Peyer's patch (tissue), 4 donors: ENCODE measurements at regions not wholly inside any gene's neighbourhood (a gene's known extent, or its start where the extent isn't known, plus 50 kb on each side); places are given as distances from the start of the nearest gene placed in this dataset.

Source experiments
- DNase-seq, 3 donors: peaks; one replicate each; pipeline ENCODE4 v3.0.0-alpha.2; 2017 to 2019
- H3K27ac ChIP-seq, 4 donors: fragments of 200-600 bp; sonication (generic); one replicate each; pipeline ENCODE4 v1.5.1; 2016 to 2019
- H3K27me3 ChIP-seq, 2 donors: fragments of 200-600 bp; sonication (generic); one replicate each; pipeline ENCODE4 v1.5.1; 2019
- H3K36me3 ChIP-seq, 3 donors: fragments of 200-600 bp; sonication (generic); one replicate each; pipeline ENCODE4 v1.5.1; 2016 to 2019
- H3K4me1 ChIP-seq, 4 donors: fragments of 200-600 bp; sonication (generic); one replicate each; pipeline ENCODE4 v1.5.1; 2016 to 2019
- H3K4me3 ChIP-seq, 4 donors: fragments of 200-600 bp; sonication (generic); 1 replicate in 3 of 4; 2 replicates in 1 of 4; pipeline ENCODE4 v1.5.1; 2016 to 2019; ENCODE audit warnings: mild to moderate bottlenecking in 1 of 4
- H3K9me3 ChIP-seq, 4 donors: fragments of 200-600 bp; sonication (generic); one replicate each; pipeline ENCODE4 v1.5.1; 2016 to 2019; ENCODE audit warnings: mild to moderate bottlenecking in 1 of 4
- POLR2A ChIP-seq, 2 donors: fragments of 450-650 bp; IDR thresholded peaks; one replicate each; pipeline ENCODE4 v1.5.1; 2017; ENCODE audit warnings: antibody characterized with exemption in 2 of 2, mild to moderate bottlenecking in 2 of 2, moderate library complexity in 2 of 2
- TF ChIP-seq, protein P1 (sequence below), 6 experiments: fragments of 450-650 bp in 4 of 6; fragments of 200-600 bp in 2 of 6; sonication (generic) in 1 of 6; IDR thresholded peaks; one replicate each; pipeline ENCODE4 v1.5.1; 2017 to 2019; ENCODE audit warnings: antibody characterized with exemption in 6 of 6, mild to moderate bottlenecking in 3 of 6, moderate library complexity in 1 of 6

DNA sequence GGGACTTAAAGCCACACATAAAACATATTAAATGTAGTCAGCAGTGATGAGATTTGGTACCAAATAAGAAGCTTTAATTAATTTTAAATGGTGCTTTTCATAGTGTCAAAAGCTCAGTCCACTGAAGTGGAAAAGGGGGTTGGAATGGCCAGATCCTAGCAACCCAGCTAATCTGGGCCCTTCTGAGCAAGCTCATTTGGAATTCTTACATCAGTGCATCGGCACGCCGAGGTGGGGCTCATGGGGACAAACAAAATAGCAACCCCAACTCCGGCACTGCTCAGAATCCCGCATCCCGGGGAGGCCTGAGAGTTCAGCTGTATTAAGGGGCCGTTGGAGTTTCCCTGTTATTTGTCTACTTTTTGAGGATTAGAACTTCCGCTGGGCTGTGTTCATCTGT is 526.4 kb downstream of the SOX2 start:
- no peaks in the 10 kb centered on the region for H3K36me3 ChIP-seq
- H3K9me3 ChIP-seq, result no peaks in the 10 kb centered on the region
- H3K4me3 ChIP-seq, result no peak overlapping the region
- no peak for TF ChIP-seq POLR2A (IDR thresholded peaks at IDR 0.05)
- TF ChIP-seq, protein P1, sequence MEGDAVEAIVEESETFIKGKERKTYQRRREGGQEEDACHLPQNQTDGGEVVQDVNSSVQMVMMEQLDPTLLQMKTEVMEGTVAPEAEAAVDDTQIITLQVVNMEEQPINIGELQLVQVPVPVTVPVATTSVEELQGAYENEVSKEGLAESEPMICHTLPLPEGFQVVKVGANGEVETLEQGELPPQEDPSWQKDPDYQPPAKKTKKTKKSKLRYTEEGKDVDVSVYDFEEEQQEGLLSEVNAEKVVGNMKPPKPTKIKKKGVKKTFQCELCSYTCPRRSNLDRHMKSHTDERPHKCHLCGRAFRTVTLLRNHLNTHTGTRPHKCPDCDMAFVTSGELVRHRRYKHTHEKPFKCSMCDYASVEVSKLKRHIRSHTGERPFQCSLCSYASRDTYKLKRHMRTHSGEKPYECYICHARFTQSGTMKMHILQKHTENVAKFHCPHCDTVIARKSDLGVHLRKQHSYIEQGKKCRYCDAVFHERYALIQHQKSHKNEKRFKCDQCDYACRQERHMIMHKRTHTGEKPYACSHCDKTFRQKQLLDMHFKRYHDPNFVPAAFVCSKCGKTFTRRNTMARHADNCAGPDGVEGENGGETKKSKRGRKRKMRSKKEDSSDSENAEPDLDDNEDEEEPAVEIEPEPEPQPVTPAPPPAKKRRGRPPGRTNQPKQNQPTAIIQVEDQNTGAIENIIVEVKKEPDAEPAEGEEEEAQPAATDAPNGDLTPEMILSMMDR (IDR thresholded peaks at IDR 0.05), result no peak
- DNase-seq, result no peak
- no peak overlapping the region for H3K27ac ChIP-seq
- H3K4me1 ChIP-seq, result peaks cover 0 to 5% (median 0%) of the 10 kb centered on the region in 4 donors
- no peaks in the 10 kb centered on the region for H3K27me3 ChIP-seq

DNA sequence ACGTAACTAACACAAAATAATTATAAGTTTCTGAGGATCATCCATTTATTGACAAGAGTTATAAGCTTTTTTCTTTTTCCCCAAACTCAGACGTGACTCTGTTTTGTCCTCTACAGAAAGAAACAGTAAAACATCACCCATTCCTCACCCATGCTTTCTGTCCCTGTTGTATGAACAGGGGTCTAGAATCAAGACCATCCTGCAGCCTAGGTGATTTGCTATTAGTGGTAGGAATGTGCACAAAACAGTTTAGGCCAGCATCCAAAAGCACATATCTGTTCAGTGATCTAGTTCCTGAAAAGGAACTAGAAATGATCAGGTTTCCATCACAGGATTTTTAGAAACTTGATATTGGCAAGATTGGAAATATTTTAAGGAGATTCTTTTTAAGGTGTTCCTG is 527.6 kb downstream of the SOX2 start:
- TF ChIP-seq, protein P1 (IDR thresholded peaks at IDR 0.05), result no peak
- TF ChIP-seq POLR2A (IDR thresholded peaks at IDR 0.05), result no peak
- H3K9me3 ChIP-seq, result no peaks in the 10 kb centered on the region
- DNase-seq, result no peak
- no peak overlapping the region for H3K4me3 ChIP-seq
- no peak overlapping the region for H3K27ac ChIP-seq
- H3K36me3 ChIP-seq, result no peaks in the 10 kb centered on the region
- H3K4me1 ChIP-seq, result peaks cover 0 to 5% (median 0%) of the 10 kb centered on the region in 4 donors
- no peaks in the 10 kb centered on the region for H3K27me3 ChIP-seq

DNA sequence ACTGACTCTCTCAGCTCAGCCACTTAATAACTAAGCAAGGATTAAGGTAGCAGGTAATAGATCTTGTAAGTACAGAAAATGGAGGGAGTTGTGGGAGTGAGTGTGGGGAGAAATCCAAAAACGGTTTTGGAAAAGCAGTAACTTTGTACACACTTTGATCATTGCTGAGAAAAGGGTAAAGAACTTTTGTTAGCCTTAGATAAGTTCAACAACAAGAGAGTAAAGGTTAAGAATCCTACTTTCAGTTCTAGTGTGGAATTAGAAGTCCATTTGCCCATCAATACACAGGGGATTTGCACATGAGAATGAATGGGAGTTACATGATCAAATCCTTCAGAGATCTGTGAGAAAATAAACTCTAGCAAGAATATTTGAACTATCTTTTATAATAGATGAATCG is 528.7 kb downstream of the SOX2 start:
- no peak overlapping the region for H3K27ac ChIP-seq
- TF ChIP-seq, protein P1 (IDR thresholded peaks at IDR 0.05), result no peak
- TF ChIP-seq POLR2A (IDR thresholded peaks at IDR 0.05), result no peak
- no peak for DNase-seq
- H3K36me3 ChIP-seq, result no peaks in the 10 kb centered on the region
- no peak overlapping the region for H3K4me3 ChIP-seq
- peaks cover 0 to 5% (median 0%) of the 10 kb centered on the region in 4 donors for H3K4me1 ChIP-seq
- H3K27me3 ChIP-seq, result no peaks in the 10 kb centered on the region
- no peaks in the 10 kb centered on the region for H3K9me3 ChIP-seq

DNA sequence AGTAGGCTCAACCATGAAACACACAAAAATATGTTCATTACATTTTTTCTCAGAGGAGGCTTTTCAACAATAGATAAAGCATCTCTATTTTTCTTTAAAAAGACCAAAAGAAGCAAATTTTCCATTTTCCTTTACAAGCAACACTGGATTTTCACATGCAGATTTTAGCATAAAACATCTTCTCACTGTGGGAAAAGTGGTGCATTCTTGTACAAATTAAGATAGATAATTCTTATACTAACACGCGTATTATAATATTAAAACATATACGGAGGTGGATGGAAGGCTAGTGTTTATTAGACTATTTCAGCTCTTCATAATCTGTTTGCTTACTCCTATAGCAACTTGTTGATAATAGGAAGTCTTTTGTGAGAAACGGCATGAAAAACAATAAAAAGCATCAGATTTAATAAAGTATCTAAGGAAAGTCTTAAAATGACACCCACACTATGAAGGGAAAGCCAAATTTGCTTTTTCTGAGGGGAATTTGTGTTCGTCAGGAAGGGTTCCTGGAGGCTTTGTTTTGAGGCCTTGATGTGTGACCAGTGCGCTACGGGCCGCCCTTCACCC is 529.6 kb downstream of the SOX2 start:
- DNase-seq, result no peak
- Histone ChIP-seq H3K27me3 (no peaks in the 10 kb centered on the region), H3K4me3 (no peak overlapping the region), H3K27ac (peak overlapping the region in 2 of 4 donors; percentile 7 to 27), H3K36me3 (no peaks in the 10 kb centered on the region), H3K9me3 (no peaks in the 10 kb centered on the region), H3K4me1 (peaks cover 0 to 5% (median 0%) of the 10 kb centered on the region in 4 donors)
- TF ChIP-seq, protein P1 (IDR thresholded peaks at IDR 0.05), result no peak
- no peak for TF ChIP-seq POLR2A (IDR thresholded peaks at IDR 0.05)

DNA sequence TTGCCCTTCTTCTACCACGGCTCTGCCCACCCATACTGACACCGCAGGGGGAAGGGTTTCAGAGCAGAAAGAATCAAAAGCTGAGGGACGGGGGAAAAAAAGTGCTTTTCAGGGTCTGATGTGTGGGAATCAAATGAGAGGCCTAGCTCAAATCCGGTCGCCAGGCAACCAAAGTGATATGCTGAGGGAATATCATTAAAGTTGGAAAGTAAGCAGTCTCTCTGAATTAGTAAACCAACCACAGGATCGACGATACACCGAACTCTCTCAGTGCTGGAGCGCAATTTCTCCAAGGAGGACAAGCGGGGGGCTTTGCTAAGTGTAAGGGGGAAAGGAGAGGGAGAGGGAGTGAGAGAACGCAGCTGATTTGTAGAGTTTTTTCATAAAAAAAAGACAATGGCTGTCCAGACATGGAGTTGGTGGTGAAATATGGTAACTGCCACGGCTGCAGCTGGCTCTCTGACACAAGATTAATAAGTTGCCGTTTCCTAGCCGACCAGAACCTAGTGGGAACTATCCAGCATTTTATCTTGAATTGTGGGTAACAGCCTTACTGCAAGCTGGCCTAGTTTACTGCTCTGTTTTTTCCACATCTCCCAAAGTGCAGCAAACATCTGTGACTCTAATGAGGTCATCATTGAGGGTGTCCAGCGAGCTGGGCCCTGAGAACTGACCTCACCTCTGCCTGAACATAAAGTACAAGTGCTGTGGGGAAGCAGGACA is 530.2 kb downstream of the SOX2 start:
- H3K9me3 ChIP-seq, result no peaks in the 10 kb centered on the region
- no peak overlapping the region for H3K4me3 ChIP-seq
- TF ChIP-seq POLR2A (IDR thresholded peaks at IDR 0.05), result no peak
- TF ChIP-seq, protein P1 (IDR thresholded peaks at IDR 0.05), result no peak
- H3K36me3 ChIP-seq, result no peaks in the 10 kb centered on the region
- peaks cover 0 to 5% (median 0%) of the 10 kb centered on the region in 4 donors for H3K4me1 ChIP-seq
- no peaks in the 10 kb centered on the region for H3K27me3 ChIP-seq
- no peak for DNase-seq
- H3K27ac ChIP-seq, result peak overlapping the region in 2 of 4 donors; percentile 7 to 27
